NCI-H146 (cell line): ENCODE measurements at regions not wholly inside any gene's neighbourhood (a gene's known extent, or its start where the extent isn't known, plus 50 kb on each side); places are given as distances from the start of the nearest gene placed in this dataset.
A peak's percentile ranks its signal among the peaks of the same experiment; 100 is the strongest.

Experiments used
- DNase-seq: peaks from one replicate; lab custom pipeline; 2025; lab: John Stamatoyannopoulos, UW

GRCh38 chr20:24762791-24763350, 186.2 kb upstream of the CST7 start:
- no peak for DNase-seq

GRCh38 chr20:24763386-24764026, 185.6 kb upstream of the CST7 start:
- DNase-seq, result no peak

- DNase-seq, result no peak
These were observed 184.9 kb upstream of the CST7 start for GRCh38 chr20:24764027-24764793.

GRCh38 chr20:24764794-24765202, 184.3 kb upstream of the CST7 start:
- DNase-seq, result no peak

- no peak for DNase-seq
These were observed 183.5 kb upstream of the CST7 start for GRCh38 chr20:24765316-24766142.

GRCh38 chr20:24766143-24766527, 182.9 kb upstream of the CST7 start:
- no peak for DNase-seq

- DNase-seq, result no peak
These were observed 182.0 kb upstream of the CST7 start for GRCh38 chr20:24766826-24767622.

- DNase-seq, result no peak
These were observed 181.4 kb upstream of the CST7 start for GRCh38 chr20:24767623-24768100.

GRCh38 chr20:24768201-24768636, 180.8 kb upstream of the CST7 start:
- DNase-seq, result peak; percentile 27

- DNase-seq, result no peak
These were observed 180.1 kb upstream of the CST7 start for GRCh38 chr20:24768713-24769601.

- no peak for DNase-seq
These were observed 179.0 kb upstream of the CST7 start for GRCh38 chr20:24769878-24770627.

- no peak for DNase-seq
These were observed 178.2 kb upstream of the CST7 start for GRCh38 chr20:24770628-24771541.

GRCh38 chr20:24771542-24772061, 177.5 kb upstream of the CST7 start:
- no peak for DNase-seq

- no peak for DNase-seq
These were observed 176.4 kb upstream of the CST7 start for GRCh38 chr20:24772667-24773066.

- DNase-seq, result no peak
These were observed 175.9 kb upstream of the CST7 start for GRCh38 chr20:24773168-24773567.

- DNase-seq, result no peak
These were observed 175.3 kb upstream of the CST7 start for GRCh38 chr20:24773751-24774201.

- DNase-seq, result no peak
These were observed 173.1 kb upstream of the CST7 start for GRCh38 chr20:24775966-24776365.

- DNase-seq, result no peak
These were observed 172.3 kb upstream of the CST7 start for GRCh38 chr20:24776755-24777271.
